GM12873 (cell line): ENCODE measurements at regions not wholly inside any gene's neighbourhood (a gene's known extent, or its start where the extent isn't known, plus 50 kb on each side); places are given as distances from the start of the nearest gene placed in this dataset.

Source experiments
- CTCF ChIP-seq: IDR thresholded peaks from 2 replicates; pipeline ENCODE4 v1.5.1; 2012; ENCODE audit warnings: low read depth, mild to moderate bottlenecking, moderate library complexity, low read length, control low read depth; ENCODE audit not compliant: insufficient read depth; ENCODE audit errors: missing control alignments

DNA sequence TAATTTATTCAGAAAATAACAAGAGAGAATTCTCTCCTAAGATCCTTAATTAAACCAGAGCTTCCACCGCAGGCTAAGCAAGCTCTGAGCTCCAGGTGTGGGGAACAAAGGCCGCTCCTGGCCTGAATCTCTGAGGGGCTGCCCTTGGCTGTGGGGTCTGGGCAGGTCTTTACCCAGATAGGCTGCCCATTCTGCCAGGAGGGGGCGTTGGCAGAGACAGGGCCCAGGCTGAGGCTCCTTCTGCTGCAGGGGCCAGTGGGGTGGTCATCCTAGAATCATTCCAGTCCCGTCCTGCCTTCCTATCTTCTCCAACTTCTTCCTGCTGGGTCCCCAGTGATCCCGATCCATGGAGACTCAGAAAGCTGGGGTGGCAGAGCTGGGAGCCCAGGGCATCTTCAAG lies 82.9 kb upstream of the POU3F1 start:
- peak; percentile 42 for TF ChIP-seq CTCF

DNA sequence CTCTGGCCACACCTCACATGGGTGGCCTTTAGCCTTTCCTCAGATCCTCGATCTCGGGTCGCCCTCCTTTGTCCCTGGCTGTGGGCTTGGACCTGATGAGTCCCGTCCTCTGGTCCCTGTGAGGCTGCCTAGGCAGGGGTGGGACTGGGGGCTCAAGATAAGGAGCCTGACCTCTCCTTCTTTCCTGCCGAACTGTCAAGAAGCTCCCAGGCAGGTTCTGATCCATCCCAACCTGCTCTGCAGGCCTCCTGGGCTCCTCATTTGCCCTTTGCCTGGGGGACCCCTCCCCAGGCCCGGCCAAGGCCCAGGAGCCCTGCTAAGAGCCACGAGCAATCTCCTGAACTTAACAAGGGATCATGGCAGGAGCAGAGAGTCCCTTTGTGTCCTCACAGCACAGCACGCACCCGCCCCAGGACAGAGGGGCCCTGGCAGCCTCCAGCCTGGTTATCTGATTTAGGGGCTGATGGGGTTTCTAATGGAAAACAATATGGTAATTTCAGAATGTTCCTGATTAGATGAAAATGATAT lies 82.4 kb upstream of the POU3F1 start:
- TF ChIP-seq CTCF: no peak

DNA sequence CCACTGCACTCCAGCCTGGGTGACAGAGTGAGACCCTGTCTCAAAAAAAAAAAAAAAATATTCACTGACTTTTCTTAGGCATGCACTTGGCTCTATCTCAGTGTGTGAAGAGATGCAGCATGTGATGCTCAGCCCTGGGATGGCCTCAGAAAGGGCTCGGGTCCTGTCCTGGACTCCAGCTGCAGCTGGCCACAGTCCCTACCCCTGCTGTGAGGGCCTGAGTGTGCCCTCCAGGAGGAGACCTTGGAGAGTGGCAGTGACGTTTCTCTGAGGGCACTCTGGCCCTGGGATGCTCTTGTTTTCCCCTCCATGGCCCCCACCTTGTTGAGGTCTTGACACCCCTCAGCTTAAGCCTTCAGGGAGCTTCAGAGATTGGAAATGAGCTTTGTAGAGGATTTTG lies 81.9 kb upstream of the POU3F1 start:
- TF ChIP-seq CTCF: no peak

- no peak for TF ChIP-seq CTCF
Observed at GRCh38 chr1:38127428-38127827, 80.8 kb upstream of the POU3F1 start.

- no peak for TF ChIP-seq CTCF
Observed at GRCh38 chr1:38126970-38127369, 80.4 kb upstream of the POU3F1 start.

- TF ChIP-seq CTCF: no peak
Observed at GRCh38 chr1:38125837-38126520, 79.4 kb upstream of the POU3F1 start.

GRCh38 chr1:38125016-38125415 lies 78.4 kb upstream of the POU3F1 start:
- no peak for TF ChIP-seq CTCF
